ENCODE measurements at regions not wholly inside any gene's neighbourhood (a gene's known extent, or its start where the extent isn't known, plus 50 kb on each side); places are given as distances from the start of the nearest gene placed in this dataset.

DNA sequence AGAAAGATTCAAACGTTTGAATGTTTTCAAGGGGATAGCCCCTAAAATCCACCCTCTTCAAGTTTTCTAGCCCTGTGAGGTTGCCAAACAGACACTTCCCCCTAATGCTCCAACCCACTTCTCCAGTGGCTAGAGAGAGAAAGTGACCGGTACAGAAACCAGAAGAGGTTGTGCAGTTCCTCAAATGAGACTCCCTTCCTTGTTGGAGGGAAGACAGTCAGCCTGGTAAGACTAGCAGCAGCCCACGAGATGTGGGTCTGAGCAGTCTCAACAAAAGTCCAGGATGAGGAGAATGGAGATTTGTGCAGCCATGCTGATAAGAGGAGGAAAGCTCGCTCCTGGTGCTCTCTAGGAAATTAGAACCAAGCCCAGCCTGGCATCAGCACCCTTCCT lies 222.8 kb upstream of the TPRG1 start:
- TF ChIP-seq, protein P1, sequence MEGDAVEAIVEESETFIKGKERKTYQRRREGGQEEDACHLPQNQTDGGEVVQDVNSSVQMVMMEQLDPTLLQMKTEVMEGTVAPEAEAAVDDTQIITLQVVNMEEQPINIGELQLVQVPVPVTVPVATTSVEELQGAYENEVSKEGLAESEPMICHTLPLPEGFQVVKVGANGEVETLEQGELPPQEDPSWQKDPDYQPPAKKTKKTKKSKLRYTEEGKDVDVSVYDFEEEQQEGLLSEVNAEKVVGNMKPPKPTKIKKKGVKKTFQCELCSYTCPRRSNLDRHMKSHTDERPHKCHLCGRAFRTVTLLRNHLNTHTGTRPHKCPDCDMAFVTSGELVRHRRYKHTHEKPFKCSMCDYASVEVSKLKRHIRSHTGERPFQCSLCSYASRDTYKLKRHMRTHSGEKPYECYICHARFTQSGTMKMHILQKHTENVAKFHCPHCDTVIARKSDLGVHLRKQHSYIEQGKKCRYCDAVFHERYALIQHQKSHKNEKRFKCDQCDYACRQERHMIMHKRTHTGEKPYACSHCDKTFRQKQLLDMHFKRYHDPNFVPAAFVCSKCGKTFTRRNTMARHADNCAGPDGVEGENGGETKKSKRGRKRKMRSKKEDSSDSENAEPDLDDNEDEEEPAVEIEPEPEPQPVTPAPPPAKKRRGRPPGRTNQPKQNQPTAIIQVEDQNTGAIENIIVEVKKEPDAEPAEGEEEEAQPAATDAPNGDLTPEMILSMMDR (IDR thresholded peaks at IDR 0.05): no peak
- peak in 1 of 2 donors; percentile 7 for TF ChIP-seq POLR2AphosphoS5 (IDR thresholded peaks at IDR 0.05)

Data from esophagus muscularis mucosa (tissue), 3 donors.